ENCODE measurements at regions not wholly inside any gene's neighbourhood (a gene's known extent, or its start where the extent isn't known, plus 50 kb on each side); places are given as distances from the start of the nearest gene placed in this dataset.

- no peak for DNase-seq (ENCODE audit: low read depth in 2 of 2)
These were observed 85.2 kb downstream of the NR2F2 start for GRCh38 chr15:96415513-96416217.

- no peak for DNase-seq (ENCODE audit: low read depth in 2 of 2)
These were observed 85.9 kb downstream of the NR2F2 start for GRCh38 chr15:96416218-96416933.

- no peak for DNase-seq (ENCODE audit: low read depth in 2 of 2)
These were observed 86.6 kb downstream of the NR2F2 start for GRCh38 chr15:96416934-96417759.

- DNase-seq (ENCODE audit: low read depth in 2 of 2) = no peak
These were observed 87.2 kb downstream of the NR2F2 start for GRCh38 chr15:96417760-96418130.

GRCh38 chr15:96418146-96418545 lies 87.6 kb downstream of the NR2F2 start:
- DNase-seq (ENCODE audit: low read depth in 2 of 2) = no peak

GRCh38 chr15:96421178-96421601 lies 90.7 kb downstream of the NR2F2 start:
- no peak for DNase-seq (ENCODE audit: low read depth in 2 of 2)

- DNase-seq (ENCODE audit: low read depth in 2 of 2) = no peak
These were observed 91.6 kb downstream of the NR2F2 start for GRCh38 chr15:96422125-96422524.

- DNase-seq (ENCODE audit: low read depth in 2 of 2) = no peak
These were observed 94.2 kb downstream of the NR2F2 start for GRCh38 chr15:96424674-96425073.

GRCh38 chr15:96428742-96429141 lies 98.2 kb downstream of the NR2F2 start:
- DNase-seq (ENCODE audit: low read depth in 2 of 2) = no peak

- DNase-seq (ENCODE audit: low read depth in 2 of 2) = no peak
These were observed 101.3 kb downstream of the NR2F2 start for GRCh38 chr15:96431786-96432185.

GRCh38 chr15:96435022-96435421 lies 104.5 kb downstream of the NR2F2 start:
- DNase-seq (ENCODE audit: low read depth in 2 of 2) = no peak

GRCh38 chr15:96435841-96436240 lies 105.3 kb downstream of the NR2F2 start:
- DNase-seq (ENCODE audit: low read depth in 2 of 2) = no peak

GRCh38 chr15:96440978-96441377 lies 110.5 kb downstream of the NR2F2 start:
- no peak for DNase-seq (ENCODE audit: low read depth in 2 of 2)

- DNase-seq (ENCODE audit: low read depth in 2 of 2) = no peak
These were observed 111.6 kb downstream of the NR2F2 start for GRCh38 chr15:96442076-96442475.

GRCh38 chr15:96444865-96445264 lies 114.4 kb downstream of the NR2F2 start:
- DNase-seq (ENCODE audit: low read depth in 2 of 2) = no peak

- DNase-seq (ENCODE audit: low read depth in 2 of 2) = no peak
These were observed 118.4 kb downstream of the NR2F2 start for GRCh38 chr15:96448923-96449322.

GRCh38 chr15:96457841-96458240 lies 127.3 kb downstream of the NR2F2 start:
- DNase-seq (ENCODE audit: low read depth in 2 of 2) = no peak

GRCh38 chr15:96460106-96460505 lies 129.6 kb downstream of the NR2F2 start:
- DNase-seq (ENCODE audit: low read depth in 2 of 2) = no peak

GRCh38 chr15:96462768-96463750 lies 132.6 kb downstream of the NR2F2 start:
- DNase-seq (ENCODE audit: low read depth in 2 of 2) = no peak

- DNase-seq (ENCODE audit: low read depth in 2 of 2) = no peak
These were observed 136.0 kb downstream of the NR2F2 start for GRCh38 chr15:96466389-96466947.

GRCh38 chr15:96468036-96468435 lies 137.5 kb downstream of the NR2F2 start:
- no peak for DNase-seq (ENCODE audit: low read depth in 2 of 2)

Measured in stimulated activated CD8-positive, alpha-beta memory T cell treated with anti-CD3 and anti-CD28 coated beads, Interleukin-2, amount 100 ng/mL, for 48 hours (primary cell).